ENCODE measurements at regions not wholly inside any gene's neighbourhood (a gene's known extent, or its start where the extent isn't known, plus 50 kb on each side); places are given as distances from the start of the nearest gene placed in this dataset.
A peak's percentile ranks its signal among the peaks of the same experiment; 100 is the strongest.
"Not testable (repeated sequence)": the region's sequence is repeated elsewhere in the genome, so short reads cannot be mapped to it uniquely, and the experiment has no call there.

DNA sequence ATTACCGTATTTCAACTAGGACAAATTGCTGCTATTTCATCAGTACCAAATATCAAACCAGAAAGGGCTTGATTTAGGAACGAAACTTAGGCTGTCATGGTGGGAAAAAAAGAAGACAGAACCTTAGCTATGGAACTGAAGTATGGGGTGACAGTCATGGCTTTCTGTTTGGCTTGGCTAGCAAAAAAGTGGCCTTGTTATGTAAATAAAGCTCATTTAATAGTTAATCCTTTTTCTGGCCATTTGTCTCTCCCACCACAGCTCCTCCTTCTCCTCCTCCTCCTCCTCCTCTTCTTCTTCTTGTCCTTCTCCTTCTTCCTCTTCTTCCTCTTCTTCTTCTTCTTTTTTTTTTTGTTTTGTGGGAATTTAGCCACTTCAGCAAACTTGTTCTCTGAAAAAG is 434.7 kb upstream of the NDST4 start:
- H3K4me3 ChIP-seq (ENCODE audit: low read depth, low read length), result no peak overlapping the region
- DNase-seq (ENCODE audit: low read depth), result no peak
- TF ChIP-seq, protein P1, sequence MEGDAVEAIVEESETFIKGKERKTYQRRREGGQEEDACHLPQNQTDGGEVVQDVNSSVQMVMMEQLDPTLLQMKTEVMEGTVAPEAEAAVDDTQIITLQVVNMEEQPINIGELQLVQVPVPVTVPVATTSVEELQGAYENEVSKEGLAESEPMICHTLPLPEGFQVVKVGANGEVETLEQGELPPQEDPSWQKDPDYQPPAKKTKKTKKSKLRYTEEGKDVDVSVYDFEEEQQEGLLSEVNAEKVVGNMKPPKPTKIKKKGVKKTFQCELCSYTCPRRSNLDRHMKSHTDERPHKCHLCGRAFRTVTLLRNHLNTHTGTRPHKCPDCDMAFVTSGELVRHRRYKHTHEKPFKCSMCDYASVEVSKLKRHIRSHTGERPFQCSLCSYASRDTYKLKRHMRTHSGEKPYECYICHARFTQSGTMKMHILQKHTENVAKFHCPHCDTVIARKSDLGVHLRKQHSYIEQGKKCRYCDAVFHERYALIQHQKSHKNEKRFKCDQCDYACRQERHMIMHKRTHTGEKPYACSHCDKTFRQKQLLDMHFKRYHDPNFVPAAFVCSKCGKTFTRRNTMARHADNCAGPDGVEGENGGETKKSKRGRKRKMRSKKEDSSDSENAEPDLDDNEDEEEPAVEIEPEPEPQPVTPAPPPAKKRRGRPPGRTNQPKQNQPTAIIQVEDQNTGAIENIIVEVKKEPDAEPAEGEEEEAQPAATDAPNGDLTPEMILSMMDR (IDR thresholded peaks at IDR 0.05; ENCODE audit: control insufficient read depth, extremely low read depth, insufficient read depth), result no peak

DNA sequence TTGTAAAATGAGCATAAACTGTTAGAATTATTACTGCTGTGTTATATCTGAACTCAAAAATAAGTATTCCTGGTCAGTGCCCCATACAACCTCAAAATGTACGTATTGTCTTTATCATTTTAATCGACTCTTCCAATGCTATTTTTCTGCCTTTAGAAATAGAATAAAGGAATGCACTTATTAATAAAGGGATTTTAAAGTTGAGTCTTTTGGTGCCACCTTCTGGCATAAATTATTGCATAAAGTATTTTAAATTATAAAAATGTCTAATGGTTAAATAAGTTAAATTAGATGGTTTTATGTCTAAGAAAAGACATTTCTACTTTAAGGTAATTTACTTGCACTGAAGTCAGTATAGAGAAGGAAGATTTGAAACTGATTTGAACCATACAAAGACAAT is 424.0 kb upstream of the NDST4 start:
- TF ChIP-seq, protein P1 (IDR thresholded peaks at IDR 0.05; ENCODE audit: control insufficient read depth, extremely low read depth, insufficient read depth), result peak; percentile 37; the same call in 1 of the 2 replicates
- DNase-seq (ENCODE audit: low read depth), result no peak
- no peak overlapping the region for H3K4me3 ChIP-seq (ENCODE audit: low read depth, low read length)

DNA sequence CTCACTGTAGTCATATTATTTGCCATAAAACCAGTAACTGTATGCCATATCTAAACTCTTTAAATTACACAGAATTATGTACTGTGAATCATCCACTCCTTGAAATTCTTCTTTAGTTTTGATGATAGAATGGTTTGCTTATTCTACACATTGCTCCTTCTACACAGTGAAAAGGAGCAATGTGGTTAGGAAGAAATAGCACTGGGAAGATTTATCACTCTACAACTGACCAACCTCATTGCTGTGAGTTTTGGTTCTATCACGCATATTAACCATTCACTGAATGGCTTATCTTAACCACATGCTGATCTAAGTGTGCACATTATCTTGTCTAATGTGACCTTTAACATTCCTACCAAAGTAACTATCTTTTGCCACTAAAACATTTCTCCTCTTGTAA is 415.7 kb upstream of the NDST4 start:
- no peak overlapping the region for H3K4me3 ChIP-seq (ENCODE audit: low read depth, low read length)
- TF ChIP-seq, protein P1 (IDR thresholded peaks at IDR 0.05; ENCODE audit: control insufficient read depth, extremely low read depth, insufficient read depth), result no peak
- DNase-seq (ENCODE audit: low read depth), result no peak

DNA sequence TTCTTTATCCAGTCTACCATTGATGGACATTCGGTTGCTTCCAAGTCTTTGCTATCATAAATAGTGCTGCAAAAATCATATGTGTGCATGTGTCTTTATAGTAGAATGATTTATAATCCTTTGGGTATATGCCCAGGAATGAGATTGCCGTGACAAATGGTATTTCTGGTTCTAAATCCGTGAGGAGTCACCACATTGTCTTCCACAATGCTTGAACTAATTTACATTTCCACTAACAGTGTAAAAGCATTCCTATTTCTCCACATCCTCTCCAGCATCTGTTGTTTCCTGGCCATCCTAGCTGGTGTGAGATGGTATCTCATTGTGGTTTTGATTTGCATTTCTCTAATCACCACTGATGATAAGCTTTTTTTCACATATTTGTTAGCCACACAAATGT is 406.1 kb upstream of the NDST4 start:
- H3K4me3 ChIP-seq (ENCODE audit: low read depth, low read length); DNase-seq (ENCODE audit: low read depth): not testable (repeated sequence)

DNA sequence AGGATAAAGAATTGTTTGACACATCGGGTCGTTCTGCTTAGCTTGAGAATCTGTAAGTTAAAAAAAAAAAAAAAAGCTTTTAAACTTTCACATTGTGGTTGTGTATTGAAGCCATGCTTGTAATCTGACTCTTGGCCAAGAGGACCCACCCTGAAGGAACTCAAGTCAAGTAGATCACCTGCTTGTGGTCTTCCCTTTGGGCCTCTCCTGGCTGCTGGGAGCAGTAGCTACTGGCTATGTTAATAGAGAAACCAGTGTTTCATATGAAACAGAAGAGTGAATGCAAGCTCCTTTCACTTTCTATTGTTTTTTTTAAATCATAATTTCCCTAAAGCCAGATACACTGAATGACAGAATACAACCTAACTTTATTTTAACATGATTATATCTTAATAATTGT is 402.4 kb upstream of the NDST4 start:
- DNase-seq (ENCODE audit: low read depth), result no peak
- TF ChIP-seq, protein P1 (IDR thresholded peaks at IDR 0.05; ENCODE audit: control insufficient read depth, extremely low read depth, insufficient read depth), result no peak
- H3K4me3 ChIP-seq (ENCODE audit: low read depth, low read length), result no peak overlapping the region

DNA sequence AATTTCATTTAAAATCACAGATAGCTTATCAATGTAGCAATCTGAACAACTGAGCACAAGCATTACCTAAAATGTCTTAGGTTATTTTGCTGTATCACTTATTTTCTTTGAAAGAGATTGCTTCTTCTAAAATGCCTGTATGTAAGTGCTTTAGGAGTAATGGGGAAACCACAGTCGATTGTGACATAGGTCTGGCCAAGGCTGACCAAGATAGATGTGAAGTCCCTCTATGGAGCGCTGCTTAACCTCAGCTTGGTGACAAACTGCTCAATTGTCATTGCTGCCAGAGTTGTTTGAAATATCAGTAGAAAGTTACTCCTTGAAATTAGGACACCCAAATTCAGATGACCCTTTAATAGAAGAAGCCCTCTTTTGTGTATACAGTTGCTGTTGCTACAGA is 401.9 kb upstream of the NDST4 start:
- H3K4me3 ChIP-seq (ENCODE audit: low read depth, low read length), result no peak overlapping the region
- TF ChIP-seq, protein P1 (IDR thresholded peaks at IDR 0.05; ENCODE audit: control insufficient read depth, extremely low read depth, insufficient read depth), result no peak
- no peak for DNase-seq (ENCODE audit: low read depth)

DNA sequence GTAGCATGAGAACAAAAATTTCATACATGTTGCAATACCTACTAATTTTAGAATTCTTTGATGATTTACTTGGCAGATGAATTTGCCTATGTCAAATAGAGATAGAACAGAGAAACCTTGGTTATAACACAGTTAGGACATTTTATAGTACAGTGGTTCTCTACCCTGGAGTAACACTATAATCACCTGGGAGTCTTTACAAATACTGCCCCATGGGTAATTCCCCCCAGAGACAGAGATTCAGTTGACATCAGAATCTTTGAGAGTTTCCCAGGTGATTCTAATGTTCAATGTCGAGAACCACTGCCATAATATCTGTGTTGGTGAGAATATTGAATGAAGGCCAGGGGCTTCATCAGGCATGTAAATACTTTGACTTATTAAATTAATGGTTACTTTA is 401.3 kb upstream of the NDST4 start:
- no peak overlapping the region for H3K4me3 ChIP-seq (ENCODE audit: low read depth, low read length)
- DNase-seq (ENCODE audit: low read depth), result no peak
- TF ChIP-seq, protein P1 (IDR thresholded peaks at IDR 0.05; ENCODE audit: control insufficient read depth, extremely low read depth, insufficient read depth), result no peak

DNA sequence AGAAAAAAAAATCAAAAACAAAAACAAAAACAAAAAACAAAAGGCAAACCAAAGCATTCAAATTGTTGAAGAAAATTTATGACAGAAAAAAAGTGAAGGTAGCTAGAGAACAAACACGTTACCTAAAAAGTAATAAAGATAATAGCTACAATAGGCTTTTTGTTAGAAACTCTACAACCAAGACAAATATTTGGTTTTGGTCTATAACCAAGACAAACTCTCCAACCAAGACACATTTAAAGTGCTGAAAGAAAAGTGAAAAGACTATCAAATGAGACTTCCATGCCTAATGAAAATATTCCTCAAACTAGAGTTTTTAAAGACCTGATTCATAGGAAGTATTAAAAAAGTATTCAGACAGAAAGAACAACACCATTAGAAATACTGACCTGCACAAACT is 391.9 kb upstream of the NDST4 start:
- no peak for DNase-seq (ENCODE audit: low read depth)
- H3K4me3 ChIP-seq (ENCODE audit: low read depth, low read length), result no peak overlapping the region
- TF ChIP-seq, protein P1 (IDR thresholded peaks at IDR 0.05; ENCODE audit: control insufficient read depth, extremely low read depth, insufficient read depth), result no peak

Data from LNCaP clone FGC (cell line).